Trophoblast cell (in vitro differentiated cells and primary cell): ENCODE measurements at regions not wholly inside any gene's neighbourhood (a gene's known extent, or its start where the extent isn't known, plus 50 kb on each side); places are given as distances from the start of the nearest gene placed in this dataset.

Experiments used
- DNase-seq, 2 donors: peaks; one replicate each; pipeline ENCODE4 v3.0.0-alpha.2; 2016
- H2AFZ ChIP-seq: 2 replicates; pipeline ENCODE4 v1.6.1; 2013; ENCODE audit warnings: low read length, moderate library complexity, mild to moderate bottlenecking; ENCODE audit not compliant: insufficient read depth, poor library complexity
- H2AK5ac ChIP-seq: 2 replicates; pipeline ENCODE4 v1.6.1; 2013; ENCODE audit warnings: mild to moderate bottlenecking, low read length
- H2BK120ac ChIP-seq: 2 replicates; pipeline ENCODE4 v1.6.1; 2013; ENCODE audit warnings: low read length, mild to moderate bottlenecking, moderate library complexity; ENCODE audit not compliant: insufficient read depth, poor library complexity
- H2BK12ac ChIP-seq: 2 replicates; pipeline ENCODE4 v1.6.1; 2013; ENCODE audit warnings: mild to moderate bottlenecking, low read length, moderate library complexity
- H2BK5ac ChIP-seq: 2 replicates; pipeline ENCODE4 v1.6.1; 2013; ENCODE audit warnings: low read length, low read depth, moderate library complexity, mild to moderate bottlenecking; ENCODE audit not compliant: poor library complexity
- H3K14ac ChIP-seq: 2 replicates; pipeline ENCODE4 v1.6.1; 2013; ENCODE audit warnings: mild to moderate bottlenecking, low read length
- H3K18ac ChIP-seq: 2 replicates; pipeline ENCODE4 v1.6.1; 2013; ENCODE audit warnings: mild to moderate bottlenecking, low read length
- H3K23ac ChIP-seq: 2 replicates; pipeline ENCODE4 v1.6.1; 2013; ENCODE audit warnings: low read length
- H3K27ac ChIP-seq: 2 replicates; pipeline ENCODE4 v1.5.1; 2013; ENCODE audit warnings: low read depth, mild to moderate bottlenecking, inconsistent platforms, low read length, moderate library complexity
- H3K27me3 ChIP-seq: 2 replicates; pipeline ENCODE4 v1.6.1; 2013; ENCODE audit warnings: inconsistent platforms, mild to moderate bottlenecking, low read length, moderate library complexity; ENCODE audit not compliant: insufficient read depth
- H3K36me3 ChIP-seq, 2 experiments: 1 replicate in 1 of 2; 2 replicates in 1 of 2; pipeline ENCODE4 v1.6.1; 2013; ENCODE audit warnings: low read length in 2 of 2, mild to moderate bottlenecking in 2 of 2, moderate library complexity in 1 of 2; ENCODE audit not compliant: insufficient read depth in 2 of 2, control insufficient read depth in 1 of 2
- H3K4ac ChIP-seq: 2 replicates; pipeline ENCODE4 v1.6.1; 2013; ENCODE audit warnings: low read depth, mild to moderate bottlenecking, low read length, moderate library complexity
- H3K4me1 ChIP-seq, 2 experiments: 1 replicate in 1 of 2; 2 replicates in 1 of 2; pipeline ENCODE4 v1.6.1; 2013; ENCODE audit warnings: low read length in 2 of 2, mild to moderate bottlenecking in 2 of 2, moderate library complexity in 1 of 2; ENCODE audit not compliant: insufficient read depth in 2 of 2, control insufficient read depth in 1 of 2
- H3K4me2 ChIP-seq: 2 replicates; pipeline ENCODE4 v1.6.1; 2013; ENCODE audit warnings: inconsistent platforms, mild to moderate bottlenecking, low read length, moderate library complexity
- H3K4me3 ChIP-seq: 2 replicates; pipeline ENCODE4 v1.5.1; 2013; ENCODE audit warnings: mild to moderate bottlenecking, low read depth, low read length, inconsistent platforms
- H3K79me1 ChIP-seq: one replicate; pipeline ENCODE4 v1.6.1; 2013; ENCODE audit warnings: low read length
- H3K79me2 ChIP-seq: 2 replicates; pipeline ENCODE4 v1.6.1; 2013; ENCODE audit warnings: low read length, mild to moderate bottlenecking; ENCODE audit not compliant: control insufficient read depth, insufficient read depth, poor library complexity
- H3K9ac ChIP-seq: 2 replicates; pipeline ENCODE4 v1.6.1; 2013; ENCODE audit warnings: mild to moderate bottlenecking, low read length
- H3K9me3 ChIP-seq: 2 replicates; pipeline ENCODE4 v1.6.1; 2013; ENCODE audit warnings: low read depth, mild to moderate bottlenecking, control low read depth, inconsistent platforms, low read length; ENCODE audit not compliant: insufficient read depth
- H4K12ac ChIP-seq: 2 replicates; pipeline ENCODE4 v1.6.1; 2013; ENCODE audit warnings: low read depth, mild to moderate bottlenecking, low read length, moderate library complexity
- H4K8ac ChIP-seq: 2 replicates; pipeline ENCODE4 v1.6.1; 2013; ENCODE audit warnings: low read depth, mild to moderate bottlenecking, low read length, moderate library complexity
- H4K91ac ChIP-seq: one replicate; pipeline ENCODE4 v1.6.1; 2013; ENCODE audit warnings: low read depth, mild to moderate bottlenecking, low read length, moderate library complexity
- WGBS: extraction: QIAGEN DNeasy Blood & Tissue Kit; methylation state at CpG from one replicate; pipeline ENCODE4 v1.1.7; 2013; ENCODE audit warnings: missing lambda C conversion rate; ENCODE audit not compliant: insufficient read length, insufficient coverage; ENCODE audit errors: extremely low coverage; 5-methylcytosine and 5-hydroxymethylcytosine counted together

DNA sequence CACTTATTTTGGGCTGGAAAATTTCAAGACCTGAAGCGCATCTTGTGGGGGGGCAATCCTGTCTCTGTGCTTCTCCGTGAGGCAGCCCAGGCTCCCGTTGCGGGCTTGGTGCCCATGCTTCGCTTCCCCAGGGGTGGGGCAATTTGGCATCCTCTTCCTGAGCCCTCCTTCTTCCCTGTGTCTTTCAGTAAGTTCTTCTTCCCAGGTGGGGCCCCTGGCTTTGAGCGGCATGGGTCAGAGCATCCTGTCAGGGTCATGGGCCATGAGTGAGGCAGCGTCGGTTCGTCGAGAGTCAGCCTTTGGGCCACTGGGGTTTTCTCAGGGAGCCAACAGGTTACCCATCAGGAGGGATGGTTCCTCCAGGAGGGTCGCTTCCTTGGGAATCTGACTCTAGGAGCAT is 200.7 kb downstream of the UBE3A start:
- H2AK5ac ChIP-seq = no peak overlapping the region
- no peak overlapping the region for H4K91ac ChIP-seq
- H3K4ac ChIP-seq = no peak overlapping the region
- H3K9ac ChIP-seq = no peak overlapping the region
- H2BK5ac ChIP-seq = no peak overlapping the region
- H3K23ac ChIP-seq = no peak overlapping the region
- H4K8ac ChIP-seq = no peak overlapping the region
- no peak overlapping the region for H3K27ac ChIP-seq
- no peaks in the 10 kb centered on the region for H3K36me3 ChIP-seq
- H3K14ac ChIP-seq = no peak overlapping the region
- H2BK12ac ChIP-seq = no peak overlapping the region
- H3K18ac ChIP-seq = no peak overlapping the region
- H2AFZ ChIP-seq = no peak overlapping the region
- WGBS = no CpG with 5 or more reads among the region's 11 CpGs
- no peak overlapping the region for H3K4me2 ChIP-seq
- no peaks in the 10 kb centered on the region for H3K79me1 ChIP-seq
- H2BK120ac ChIP-seq = no peak overlapping the region
- DNase-seq = no peak
- H3K27me3 ChIP-seq = no peaks in the 10 kb centered on the region
- no peak overlapping the region for H4K12ac ChIP-seq
- H3K79me2 ChIP-seq = no peaks in the 10 kb centered on the region
- peaks cover 93% of the 10 kb centered on the region for H3K9me3 ChIP-seq
- no peak overlapping the region for H3K4me3 ChIP-seq
- no peaks in the 10 kb centered on the region for H3K4me1 ChIP-seq

GRCh38 chr15:25238716-25239470 is 199.9 kb downstream of the UBE3A start:
- no peak overlapping the region for H4K8ac ChIP-seq
- no peak overlapping the region for H3K27ac ChIP-seq
- H3K27me3 ChIP-seq = no peaks in the 10 kb centered on the region
- H2BK12ac ChIP-seq = no peak overlapping the region
- no peak overlapping the region for H3K23ac ChIP-seq
- H3K9ac ChIP-seq = no peak overlapping the region
- H3K9me3 ChIP-seq = peaks cover 93% of the 10 kb centered on the region
- H4K12ac ChIP-seq = no peak overlapping the region
- WGBS = no CpG with 5 or more reads among the region's 8 CpGs
- H3K4ac ChIP-seq = no peak overlapping the region
- no peak for DNase-seq
- no peaks in the 10 kb centered on the region for H3K79me1 ChIP-seq
- no peaks in the 10 kb centered on the region for H3K79me2 ChIP-seq
- H3K4me3 ChIP-seq = no peak overlapping the region
- H2BK120ac ChIP-seq = no peak overlapping the region
- H3K14ac ChIP-seq = no peak overlapping the region
- H3K18ac ChIP-seq = no peak overlapping the region
- H3K36me3 ChIP-seq = no peaks in the 10 kb centered on the region
- no peak overlapping the region for H4K91ac ChIP-seq
- no peaks in the 10 kb centered on the region for H3K4me1 ChIP-seq
- H3K4me2 ChIP-seq = no peak overlapping the region
- H2AFZ ChIP-seq = no peak overlapping the region
- no peak overlapping the region for H2BK5ac ChIP-seq
- no peak overlapping the region for H2AK5ac ChIP-seq

GRCh38 chr15:25239471-25240345 is 199.1 kb downstream of the UBE3A start:
- H3K36me3 ChIP-seq = no peaks in the 10 kb centered on the region
- no peaks in the 10 kb centered on the region for H3K27me3 ChIP-seq
- H3K27ac ChIP-seq = no peak overlapping the region
- no peak overlapping the region for H2BK120ac ChIP-seq
- H2AK5ac ChIP-seq = no peak overlapping the region
- no peaks in the 10 kb centered on the region for H3K79me2 ChIP-seq
- no peak overlapping the region for H3K23ac ChIP-seq
- no peak overlapping the region for H3K9ac ChIP-seq
- no peak overlapping the region for H3K4me2 ChIP-seq
- H3K4ac ChIP-seq = no peak overlapping the region
- no peak overlapping the region for H3K4me3 ChIP-seq
- no peak overlapping the region for H2AFZ ChIP-seq
- WGBS = no CpG with 5 or more reads among the region's 9 CpGs
- no peak overlapping the region for H4K91ac ChIP-seq
- H4K12ac ChIP-seq = no peak overlapping the region
- H2BK12ac ChIP-seq = no peak overlapping the region
- no peaks in the 10 kb centered on the region for H3K79me1 ChIP-seq
- no peak for DNase-seq
- no peak overlapping the region for H4K8ac ChIP-seq
- H3K9me3 ChIP-seq = peaks cover 90% of the 10 kb centered on the region
- H3K4me1 ChIP-seq = no peaks in the 10 kb centered on the region
- no peak overlapping the region for H2BK5ac ChIP-seq
- H3K14ac ChIP-seq = no peak overlapping the region
- H3K18ac ChIP-seq = no peak overlapping the region

DNA sequence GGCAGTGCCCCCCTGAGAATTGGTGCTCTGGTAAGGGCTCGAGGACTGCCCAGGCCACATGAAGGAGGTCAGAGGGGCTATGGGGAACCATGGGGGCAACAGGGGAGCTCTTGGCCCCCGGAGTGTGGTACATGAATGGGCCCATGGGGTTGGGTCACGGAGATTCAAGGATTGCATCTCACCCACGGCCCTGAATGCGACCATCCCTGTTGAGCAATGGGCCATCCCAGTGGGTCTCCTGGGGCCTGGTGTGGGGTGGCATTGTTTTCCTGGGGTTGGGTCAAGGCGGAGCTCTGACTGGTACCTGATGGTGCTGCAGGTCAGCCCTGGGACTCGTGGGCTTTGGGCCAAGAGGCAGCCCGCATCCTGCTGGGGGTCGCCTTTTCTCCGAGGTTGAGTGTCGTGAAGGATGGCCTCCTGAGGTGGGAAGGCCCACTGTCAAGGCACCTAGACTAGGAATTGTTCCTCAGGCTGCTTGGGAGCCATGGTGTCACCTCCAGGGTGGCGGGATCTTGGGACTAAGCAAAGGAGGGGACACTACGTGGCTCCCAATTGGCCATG is 198.3 kb downstream of the UBE3A start:
- Histone ChIP-seq H3K4ac (no peak overlapping the region), H3K4me1 (no peaks in the 10 kb centered on the region), H2AFZ (no peak overlapping the region), H3K79me1 (no peaks in the 10 kb centered on the region), H3K23ac (no peak overlapping the region), H4K8ac (no peak overlapping the region), H3K36me3 (no peaks in the 10 kb centered on the region), H3K27ac (no peak overlapping the region), H2BK120ac (no peak overlapping the region), H3K9ac (no peak overlapping the region), H2BK5ac (no peak overlapping the region), H3K18ac (no peak overlapping the region), H2BK12ac (no peak overlapping the region), H2AK5ac (no peak overlapping the region), H4K91ac (no peak overlapping the region), H3K14ac (no peak overlapping the region), H3K27me3 (no peaks in the 10 kb centered on the region), H3K4me3 (peak overlapping the region; percentile 2), H3K79me2 (no peaks in the 10 kb centered on the region), H4K12ac (no peak overlapping the region), H3K9me3 (peaks cover 89% of the 10 kb centered on the region), H3K4me2 (no peak overlapping the region)
- DNase-seq = no peak
- no CpG with 5 or more reads among the region's 13 CpGs for WGBS
